KMS-11 (cell line): ENCODE measurements at regions not wholly inside any gene's neighbourhood (a gene's known extent, or its start where the extent isn't known, plus 50 kb on each side); places are given as distances from the start of the nearest gene placed in this dataset.
"Not testable (repeated sequence)": the region's sequence is repeated elsewhere in the genome, so short reads cannot be mapped to it uniquely, and the experiment has no call there.

ENCODE experiments used
- H2AFZ ChIP-seq: fragments of 200-600 bp; sonication (generic); 2 replicates; pipeline ENCODE4 v1.6.1; 2016; ENCODE audit warnings: antibody characterized with exemption, mixed run types, low read depth
- H3K27ac ChIP-seq: fragments of 200-600 bp; sonication (generic); 2 replicates; pipeline ENCODE4 v1.6.1; 2016; ENCODE audit warnings: mild to moderate bottlenecking, mixed run types
- H3K27me3 ChIP-seq: fragments of 200-600 bp; sonication (generic); 2 replicates; pipeline ENCODE4 v1.6.1; 2017; ENCODE audit warnings: mild to moderate bottlenecking, low read depth, mixed run types, moderate library complexity; ENCODE audit not compliant: insufficient read depth
- H3K36me3 ChIP-seq: fragments of 200-600 bp; sonication (generic); 2 replicates; pipeline ENCODE4 v1.6.1; 2017; ENCODE audit warnings: mild to moderate bottlenecking, mixed run types; ENCODE audit not compliant: insufficient read depth
- H3K4me1 ChIP-seq: fragments of 200-600 bp; sonication (generic); 2 replicates; pipeline ENCODE4 v1.6.1; 2016; ENCODE audit warnings: mild to moderate bottlenecking, low read depth, mixed run types; ENCODE audit not compliant: poor library complexity, severe bottlenecking
- H3K4me2 ChIP-seq: fragments of 200-600 bp; sonication (generic); 2 replicates; pipeline ENCODE4 v1.7.0; 2016; ENCODE audit warnings: mild to moderate bottlenecking, mixed run types
- H3K4me3 ChIP-seq: fragments of 200-600 bp; sonication (generic); IDR thresholded peaks from 2 replicates; pipeline ENCODE4 v1.6.1; 2017; ENCODE audit warnings: low read depth, low read length, mixed read lengths; ENCODE audit not compliant: insufficient read depth
- H3K79me2 ChIP-seq: fragments of 200-600 bp; sonication (generic); 2 replicates; pipeline ENCODE4 v1.6.1; 2016; ENCODE audit warnings: low read depth, mixed run types; ENCODE audit not compliant: insufficient read depth
- H3K9ac ChIP-seq: fragments of 200-600 bp; sonication (generic); 2 replicates; pipeline ENCODE4 v1.6.1; 2016; ENCODE audit warnings: mild to moderate bottlenecking, mixed run types
- H4K20me1 ChIP-seq: fragments of 200-600 bp; sonication (generic); 2 replicates; pipeline ENCODE4 v1.6.1; 2016; ENCODE audit warnings: mild to moderate bottlenecking, mixed run types; ENCODE audit not compliant: insufficient read depth
- TF ChIP-seq, protein P1 (sequence below): fragments of 200-600 bp; sonication (generic); conservative IDR thresholded peaks from 2 replicates; pipeline ENCODE4 v1.6.1; 2017; ENCODE audit warnings: low read depth, mild to moderate bottlenecking, antibody characterized with exemption, low read length, moderate library complexity, mixed read lengths

DNA sequence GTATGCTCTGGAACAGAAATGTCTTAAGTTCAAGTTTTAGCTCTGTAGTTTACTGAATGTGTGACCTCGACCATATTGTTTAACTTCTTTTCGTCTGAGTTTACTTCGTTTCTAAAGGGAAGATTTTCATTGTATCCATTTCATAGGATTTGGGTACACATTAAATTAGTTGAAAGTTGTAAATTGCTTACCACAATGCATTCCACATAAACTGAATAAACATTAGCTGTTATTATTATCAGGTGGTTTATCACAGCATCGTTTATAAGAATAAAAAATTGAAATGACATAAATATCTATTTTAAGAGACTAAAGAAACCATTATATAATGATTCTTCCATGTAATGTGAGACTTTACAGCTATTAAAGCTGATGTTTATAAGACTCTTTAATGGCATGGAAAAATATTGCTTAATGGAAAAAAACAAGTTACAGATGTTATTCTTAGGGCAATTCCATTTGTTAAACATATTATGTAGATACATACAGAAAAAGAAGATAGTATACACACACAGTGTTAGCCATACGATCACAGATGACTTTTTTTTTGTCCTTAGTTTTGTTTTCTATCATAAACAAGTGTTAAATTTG, 342.3 kb upstream of the SGO1 start:
- no peak overlapping the region for H3K9ac ChIP-seq
- no peak overlapping the region for H3K4me3 ChIP-seq
- TF ChIP-seq, protein P1, sequence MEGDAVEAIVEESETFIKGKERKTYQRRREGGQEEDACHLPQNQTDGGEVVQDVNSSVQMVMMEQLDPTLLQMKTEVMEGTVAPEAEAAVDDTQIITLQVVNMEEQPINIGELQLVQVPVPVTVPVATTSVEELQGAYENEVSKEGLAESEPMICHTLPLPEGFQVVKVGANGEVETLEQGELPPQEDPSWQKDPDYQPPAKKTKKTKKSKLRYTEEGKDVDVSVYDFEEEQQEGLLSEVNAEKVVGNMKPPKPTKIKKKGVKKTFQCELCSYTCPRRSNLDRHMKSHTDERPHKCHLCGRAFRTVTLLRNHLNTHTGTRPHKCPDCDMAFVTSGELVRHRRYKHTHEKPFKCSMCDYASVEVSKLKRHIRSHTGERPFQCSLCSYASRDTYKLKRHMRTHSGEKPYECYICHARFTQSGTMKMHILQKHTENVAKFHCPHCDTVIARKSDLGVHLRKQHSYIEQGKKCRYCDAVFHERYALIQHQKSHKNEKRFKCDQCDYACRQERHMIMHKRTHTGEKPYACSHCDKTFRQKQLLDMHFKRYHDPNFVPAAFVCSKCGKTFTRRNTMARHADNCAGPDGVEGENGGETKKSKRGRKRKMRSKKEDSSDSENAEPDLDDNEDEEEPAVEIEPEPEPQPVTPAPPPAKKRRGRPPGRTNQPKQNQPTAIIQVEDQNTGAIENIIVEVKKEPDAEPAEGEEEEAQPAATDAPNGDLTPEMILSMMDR: no peak
- H3K27ac ChIP-seq: no peak overlapping the region
- H4K20me1 ChIP-seq: no peaks in the 10 kb centered on the region
- no peaks in the 10 kb centered on the region for H3K79me2 ChIP-seq
- H3K27me3 ChIP-seq: no peaks in the 10 kb centered on the region
- no peaks in the 10 kb centered on the region for H3K36me3 ChIP-seq
- H2AFZ ChIP-seq: no peak overlapping the region
- H3K4me1 ChIP-seq: peaks cover 3% of the 10 kb centered on the region
- no peak overlapping the region for H3K4me2 ChIP-seq

- no peaks in the 10 kb centered on the region for H3K79me2 ChIP-seq
- no peaks in the 10 kb centered on the region for H4K20me1 ChIP-seq
- TF ChIP-seq, protein P1: no peak
- no peak overlapping the region for H2AFZ ChIP-seq
- no peak overlapping the region for H3K27ac ChIP-seq
- no peaks in the 10 kb centered on the region for H3K27me3 ChIP-seq
- no peak overlapping the region for H3K4me3 ChIP-seq
- H3K4me2 ChIP-seq: no peak overlapping the region
- H3K36me3 ChIP-seq: no peaks in the 10 kb centered on the region
- H3K9ac ChIP-seq: no peak overlapping the region
- peaks cover 5% of the 10 kb centered on the region for H3K4me1 ChIP-seq
These were observed 341.4 kb upstream of the SGO1 start for GRCh38 chr3:20527368-20527767.

- no peak overlapping the region for H3K27ac ChIP-seq
- no peak overlapping the region for H2AFZ ChIP-seq
- no peak overlapping the region for H3K9ac ChIP-seq
- H3K36me3 ChIP-seq: no peaks in the 10 kb centered on the region
- H3K4me2 ChIP-seq: no peak overlapping the region
- no peaks in the 10 kb centered on the region for H3K79me2 ChIP-seq
- H3K4me1 ChIP-seq: peaks cover 5% of the 10 kb centered on the region
- no peaks in the 10 kb centered on the region for H3K27me3 ChIP-seq
- no peak overlapping the region for H3K4me3 ChIP-seq
- no peaks in the 10 kb centered on the region for H4K20me1 ChIP-seq
- TF ChIP-seq, protein P1: no peak
These were observed 338.3 kb upstream of the SGO1 start for GRCh38 chr3:20524328-20524727.

DNA sequence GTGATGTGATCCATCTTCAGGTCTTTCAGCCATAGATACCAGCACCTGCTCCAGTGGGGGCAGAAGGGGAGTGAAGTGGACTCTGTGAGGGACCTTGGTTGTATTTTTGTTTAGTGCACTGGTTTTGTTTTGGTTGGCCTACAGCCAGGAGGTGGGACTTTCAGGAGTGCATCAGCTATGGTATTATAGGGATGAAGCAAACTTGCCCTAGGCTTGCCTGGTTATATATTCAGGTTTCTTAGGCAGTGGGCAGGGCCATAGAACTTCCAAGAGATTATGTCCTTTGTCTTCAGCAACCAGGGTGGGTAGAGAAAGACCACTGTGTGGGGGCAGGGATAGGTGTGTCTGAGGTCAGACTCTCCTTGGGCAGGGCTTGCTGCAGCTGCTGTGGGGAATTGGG, 337.3 kb upstream of the SGO1 start:
- Histone ChIP-seq H3K4me1 (peaks cover 5% of the 10 kb centered on the region), H2AFZ (no peak overlapping the region), H3K4me3 (no peak overlapping the region), H3K27me3 (no peaks in the 10 kb centered on the region), H3K36me3 (no peaks in the 10 kb centered on the region), H4K20me1 (no peaks in the 10 kb centered on the region), H3K27ac (no peak overlapping the region), H3K4me2 (no peak overlapping the region), H3K9ac (no peak overlapping the region), H3K79me2 (no peaks in the 10 kb centered on the region)
- TF ChIP-seq, protein P1: no peak

GRCh38 chr3:20517316-20517715, 331.3 kb upstream of the SGO1 start:
- not testable (repeated sequence) for H2AFZ ChIP-seq, H3K79me2 ChIP-seq, H3K27me3 ChIP-seq, H3K36me3 ChIP-seq, H3K4me1 ChIP-seq, H3K4me3 ChIP-seq, H4K20me1 ChIP-seq, H3K27ac ChIP-seq, H3K4me2 ChIP-seq, H3K9ac ChIP-seq
